ENCODE measurements at regions not wholly inside any gene's neighbourhood (a gene's known extent, or its start where the extent isn't known, plus 50 kb on each side); places are given as distances from the start of the nearest gene placed in this dataset.

DNA sequence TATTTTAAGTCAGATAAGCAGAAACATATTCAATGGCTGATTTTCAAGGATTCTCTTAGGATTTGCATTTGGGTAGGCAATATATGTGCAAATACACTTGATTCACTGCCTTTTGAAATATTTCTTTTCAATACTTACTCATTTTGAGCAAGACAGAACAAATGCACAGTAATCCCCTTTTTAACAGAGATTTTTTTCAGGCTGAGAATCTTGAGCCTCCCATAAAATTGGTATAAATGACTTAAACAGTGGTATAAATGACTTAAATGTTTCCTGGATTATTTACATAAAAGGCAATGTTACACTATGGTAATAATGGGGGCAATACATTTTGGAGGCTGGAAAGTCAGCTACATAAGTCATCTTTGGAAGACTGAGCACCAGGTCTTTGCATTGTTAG is 389.0 kb downstream of the OLFM4 start:
- TF ChIP-seq, protein P1, sequence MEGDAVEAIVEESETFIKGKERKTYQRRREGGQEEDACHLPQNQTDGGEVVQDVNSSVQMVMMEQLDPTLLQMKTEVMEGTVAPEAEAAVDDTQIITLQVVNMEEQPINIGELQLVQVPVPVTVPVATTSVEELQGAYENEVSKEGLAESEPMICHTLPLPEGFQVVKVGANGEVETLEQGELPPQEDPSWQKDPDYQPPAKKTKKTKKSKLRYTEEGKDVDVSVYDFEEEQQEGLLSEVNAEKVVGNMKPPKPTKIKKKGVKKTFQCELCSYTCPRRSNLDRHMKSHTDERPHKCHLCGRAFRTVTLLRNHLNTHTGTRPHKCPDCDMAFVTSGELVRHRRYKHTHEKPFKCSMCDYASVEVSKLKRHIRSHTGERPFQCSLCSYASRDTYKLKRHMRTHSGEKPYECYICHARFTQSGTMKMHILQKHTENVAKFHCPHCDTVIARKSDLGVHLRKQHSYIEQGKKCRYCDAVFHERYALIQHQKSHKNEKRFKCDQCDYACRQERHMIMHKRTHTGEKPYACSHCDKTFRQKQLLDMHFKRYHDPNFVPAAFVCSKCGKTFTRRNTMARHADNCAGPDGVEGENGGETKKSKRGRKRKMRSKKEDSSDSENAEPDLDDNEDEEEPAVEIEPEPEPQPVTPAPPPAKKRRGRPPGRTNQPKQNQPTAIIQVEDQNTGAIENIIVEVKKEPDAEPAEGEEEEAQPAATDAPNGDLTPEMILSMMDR (IDR thresholded peaks at IDR 0.05; ENCODE audit: control extremely low read depth in 1 of 3, insufficient read depth in 1 of 3, low read depth in 1 of 3, low read length in 3 of 3), result no peak
- no peak for TF ChIP-seq TAF1 (IDR thresholded peaks at IDR 0.05; ENCODE audit: low read depth, low read length)
- no peak for TF ChIP-seq RAD21 (IDR thresholded peaks at IDR 0.05 in 1 of 2, conservative IDR thresholded peaks at IDR 0.05 in 1 of 2; ENCODE audit: low read depth in 2 of 2, low read length in 2 of 2)
- no peak for TF ChIP-seq ZNF274 (IDR thresholded peaks at IDR 0.05; ENCODE audit: borderline replicate concordance, extremely low read depth, low read length)
